ENCODE measurements at regions not wholly inside any gene's neighbourhood (a gene's known extent, or its start where the extent isn't known, plus 50 kb on each side); places are given as distances from the start of the nearest gene placed in this dataset.
"Not testable (repeated sequence)": the region's sequence is repeated elsewhere in the genome, so short reads cannot be mapped to it uniquely, and the experiment has no call there.

DNA sequence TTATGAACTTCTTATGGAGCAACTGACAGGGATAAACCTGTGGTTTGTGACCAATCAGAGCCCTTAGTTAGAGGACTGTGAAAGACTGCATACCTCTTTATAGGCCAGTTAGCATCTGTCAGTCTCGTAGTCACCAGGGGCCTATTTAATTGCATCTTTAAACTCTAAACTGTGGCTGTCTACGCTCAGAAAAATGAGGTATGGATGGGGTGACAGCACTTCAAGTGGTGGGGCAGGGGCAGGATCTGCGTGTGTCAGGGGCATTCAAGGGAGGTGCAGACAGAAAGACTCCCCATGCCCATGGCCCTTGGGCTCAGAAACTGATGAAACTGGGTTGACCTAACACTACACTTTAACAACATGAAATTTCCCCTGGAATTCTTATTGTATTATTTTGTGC, 132.6 kb upstream of the TBCA start:
- DNase-seq = no peak

DNA sequence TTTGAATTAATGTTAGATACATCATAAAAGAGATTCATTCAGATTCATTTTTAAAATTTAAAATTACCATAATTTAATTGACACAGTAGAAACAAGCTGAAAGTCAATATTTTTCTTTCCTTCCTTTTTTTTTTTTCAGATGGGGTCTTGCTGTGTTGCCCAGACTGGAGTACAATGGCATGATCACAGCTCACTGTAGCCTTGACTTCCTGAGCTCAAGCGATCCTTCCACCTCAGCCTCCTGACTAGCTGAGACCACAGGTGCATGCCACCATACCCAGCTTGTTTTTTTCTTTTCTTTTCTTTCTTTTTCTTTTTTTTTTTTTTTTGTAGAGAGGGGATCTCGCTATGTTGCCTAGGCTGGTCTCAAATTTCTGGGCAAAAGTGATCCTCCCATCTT, 131.6 kb upstream of the TBCA start:
- DNase-seq = no peak

DNA sequence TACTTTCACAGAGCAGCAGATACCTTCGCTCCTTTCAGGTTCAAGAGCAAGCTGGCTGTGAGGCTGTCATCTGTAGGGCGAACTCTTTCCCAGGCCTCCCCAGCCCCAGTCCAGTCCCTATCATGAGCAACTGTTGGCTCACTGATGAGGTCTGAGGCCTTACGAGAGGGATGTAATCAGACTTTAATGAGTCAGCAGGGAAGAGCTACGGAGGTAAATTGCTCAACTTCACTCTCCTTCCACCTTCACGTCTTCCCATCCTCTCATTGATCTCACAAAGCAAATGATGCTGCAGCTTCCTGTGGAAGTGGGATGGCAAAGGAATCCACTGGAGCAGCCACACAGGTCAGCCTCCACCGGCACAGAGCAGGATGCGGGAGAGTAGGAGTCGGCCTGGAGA, 130.7 kb upstream of the TBCA start:
- DNase-seq = no peak

DNA sequence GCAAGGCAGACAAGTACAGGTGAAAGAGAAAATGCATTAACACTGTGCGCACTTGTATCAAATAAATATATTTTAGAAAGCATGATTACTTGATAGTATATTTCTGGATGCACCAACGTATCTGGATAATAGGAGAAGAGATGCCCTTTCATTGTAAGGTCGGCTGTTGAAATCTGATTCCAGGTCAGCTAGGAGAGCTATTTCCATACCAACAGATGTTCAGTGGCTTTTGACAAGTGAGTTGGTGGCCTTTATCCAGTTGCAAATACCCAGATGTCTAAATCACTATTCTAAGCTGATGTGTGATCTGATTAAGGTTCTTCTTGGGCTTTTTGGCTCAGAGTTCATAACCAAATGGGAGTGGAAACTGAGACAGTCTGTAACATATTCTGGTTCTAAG, 128.2 kb upstream of the TBCA start:
- no peak for DNase-seq

DNA sequence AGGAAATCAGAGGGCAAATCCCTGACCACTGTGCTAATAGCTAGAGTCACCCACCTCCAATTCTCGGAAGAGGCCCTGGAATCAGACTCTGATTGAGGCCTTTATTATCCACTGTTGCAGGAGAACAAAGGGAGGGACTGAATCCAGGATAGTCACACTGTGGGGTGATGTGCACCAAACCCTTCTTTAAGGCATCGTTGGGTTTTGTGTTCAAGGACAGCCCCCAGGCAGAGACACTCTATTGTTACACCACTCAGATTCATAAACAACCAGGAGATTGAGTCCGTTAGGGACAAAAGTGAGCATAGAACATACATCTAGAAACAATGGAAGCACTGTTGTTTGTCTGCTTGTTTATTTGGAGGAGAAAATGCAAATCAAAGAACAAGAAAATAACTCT, 124.6 kb upstream of the TBCA start:
- no peak for DNase-seq

DNA sequence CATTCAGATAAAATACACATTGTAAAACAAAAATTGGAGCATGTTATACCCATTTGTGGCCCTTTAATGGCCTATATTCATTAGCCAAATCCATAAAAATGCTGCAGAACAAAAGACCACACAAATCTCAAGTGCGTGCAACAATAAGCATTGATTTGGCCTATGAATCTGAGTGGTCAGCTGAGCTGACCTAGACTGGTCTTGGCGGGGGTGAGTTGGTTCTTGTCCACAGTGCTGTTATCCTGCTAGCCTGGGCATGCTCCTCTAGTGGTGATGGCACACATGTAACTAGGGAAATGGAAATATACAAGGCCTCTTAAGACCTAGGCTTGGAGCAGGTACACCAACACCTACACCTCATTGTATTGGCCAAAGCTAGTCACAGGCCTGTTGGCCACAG, 122.2 kb upstream of the TBCA start:
- no peak for DNase-seq

DNA sequence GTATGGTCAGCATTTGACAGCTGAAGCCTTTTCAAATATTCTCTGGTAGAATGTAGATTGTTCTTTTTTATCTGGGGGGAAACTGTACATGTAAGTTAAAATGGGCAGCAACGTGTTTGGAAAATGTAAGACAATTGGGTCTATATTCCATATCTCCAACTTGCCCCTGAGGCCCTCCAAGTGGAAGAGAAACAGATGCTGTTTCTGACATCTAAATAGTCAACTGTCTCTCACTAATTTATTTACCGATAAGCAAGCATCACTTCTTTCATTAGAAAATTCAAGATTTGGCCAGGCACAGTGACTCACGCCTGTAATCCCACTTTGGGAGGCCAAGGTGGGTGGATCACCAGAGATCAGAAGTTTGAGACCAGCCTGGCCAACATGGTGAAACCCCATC, 120.2 kb upstream of the TBCA start:
- no peak for DNase-seq

DNA sequence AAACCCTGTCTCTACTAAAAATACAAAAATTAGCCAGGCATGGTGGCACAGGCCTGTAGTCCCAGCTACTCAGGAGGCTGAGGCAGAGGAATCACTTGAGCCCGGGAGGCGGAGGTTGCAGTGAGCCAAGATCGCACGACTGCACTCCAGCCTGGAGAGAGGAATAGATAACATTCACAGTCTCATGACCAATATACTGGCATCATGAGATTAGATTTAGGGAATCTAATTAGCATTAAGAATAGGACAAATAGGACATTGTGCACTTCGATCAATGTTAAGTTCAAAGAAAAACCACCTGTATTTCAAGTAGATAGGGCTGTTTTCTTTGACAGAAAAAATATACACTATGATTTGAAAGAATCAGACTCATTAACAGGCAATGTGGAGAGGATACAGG, 118.0 kb upstream of the TBCA start:
- not testable (repeated sequence) for DNase-seq

DNA sequence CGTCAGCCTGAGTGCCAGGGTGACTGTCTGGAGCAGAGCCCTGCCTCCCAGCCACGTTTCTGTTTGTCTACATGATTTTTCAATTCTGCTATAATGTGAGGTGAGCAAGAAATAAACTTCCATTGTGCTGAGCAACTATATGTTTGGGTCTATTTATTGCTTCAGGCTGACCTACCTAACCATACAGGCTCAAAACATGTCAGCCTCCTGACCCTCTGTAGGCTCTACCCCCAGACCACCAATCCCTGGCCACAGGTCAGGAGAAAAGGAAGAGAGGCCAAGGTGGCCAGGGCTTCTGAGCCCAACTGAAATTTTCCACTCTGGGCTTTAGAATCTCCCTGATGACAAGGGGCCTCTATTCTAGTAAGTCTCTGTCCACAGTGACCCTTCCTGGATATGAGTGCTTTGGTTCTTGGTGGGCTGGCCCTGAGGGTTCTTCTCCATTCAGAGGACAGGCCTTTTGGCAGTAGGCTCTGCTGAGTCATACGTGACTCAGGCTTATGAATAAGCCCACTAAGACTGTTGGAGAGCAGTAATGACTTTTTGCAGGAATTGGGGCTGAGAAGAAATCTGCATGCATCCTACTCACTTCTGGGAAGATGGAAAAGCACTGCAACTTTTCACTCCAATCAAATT, 117.2 kb upstream of the TBCA start:
- DNase-seq = no peak

DNA sequence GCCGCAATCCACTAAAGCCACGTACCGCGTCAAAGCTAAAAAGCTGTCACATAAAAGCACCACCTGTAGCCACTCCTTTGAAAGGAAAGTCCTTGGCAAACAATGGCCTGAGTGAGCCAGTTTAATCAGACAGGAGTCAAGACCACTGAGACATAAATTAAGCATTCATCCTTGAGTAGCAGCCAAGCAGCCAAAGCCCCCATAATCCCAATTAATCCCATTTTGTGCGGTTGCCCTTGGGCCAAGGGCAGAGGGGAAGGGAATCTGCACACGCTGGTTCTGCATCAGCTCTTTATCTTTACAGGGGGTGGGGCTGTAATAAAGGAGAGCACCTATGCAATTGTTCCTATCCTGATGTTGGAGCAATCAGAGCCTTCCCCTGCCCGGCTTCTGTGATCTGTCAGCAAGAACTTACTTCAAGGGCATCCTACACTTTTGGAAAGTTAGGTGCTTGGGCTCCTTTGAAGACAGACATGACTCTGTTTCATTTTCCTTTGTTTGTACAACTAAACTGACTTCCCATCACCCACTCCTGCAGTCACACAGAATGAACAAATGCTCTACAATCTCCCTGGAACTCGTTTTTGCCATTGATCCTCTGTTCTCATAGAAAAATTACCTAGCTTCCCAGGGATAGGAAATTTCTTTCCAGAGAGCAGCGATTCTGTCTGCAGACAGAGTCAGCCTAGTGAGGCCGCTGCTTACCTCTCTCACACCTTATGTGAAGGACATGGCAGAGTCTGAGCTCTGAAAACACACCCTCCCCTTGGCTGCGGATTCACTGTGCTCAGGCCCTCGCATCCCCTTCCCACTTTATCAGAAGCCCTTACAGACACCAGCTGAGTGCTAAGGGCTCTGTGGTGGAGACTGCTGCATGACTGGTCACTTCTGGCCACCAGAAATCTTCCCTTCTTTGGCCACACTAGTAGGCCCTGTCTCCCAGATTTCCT, 116.2 kb upstream of the TBCA start:
- no peak for DNase-seq

DNA sequence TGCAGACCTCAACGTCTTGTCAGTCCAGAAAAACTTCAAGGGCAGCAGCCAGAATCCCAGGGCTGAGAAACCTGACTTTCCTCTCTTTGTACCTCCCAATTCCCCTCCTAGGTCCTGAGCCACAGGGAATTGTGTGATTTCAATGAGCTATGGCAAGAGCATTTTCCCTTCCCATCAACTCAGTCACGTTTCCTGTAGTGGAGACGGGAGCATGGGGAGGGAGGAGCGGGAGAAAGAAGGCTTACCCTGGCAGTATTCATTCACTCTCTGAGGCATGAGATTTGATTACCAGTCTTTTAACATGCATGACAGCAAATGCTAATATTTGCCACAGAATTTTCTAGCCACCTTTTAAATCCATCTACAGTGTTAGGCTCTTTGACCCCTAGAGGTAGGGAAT, 109.4 kb upstream of the TBCA start:
- no peak for DNase-seq

DNA sequence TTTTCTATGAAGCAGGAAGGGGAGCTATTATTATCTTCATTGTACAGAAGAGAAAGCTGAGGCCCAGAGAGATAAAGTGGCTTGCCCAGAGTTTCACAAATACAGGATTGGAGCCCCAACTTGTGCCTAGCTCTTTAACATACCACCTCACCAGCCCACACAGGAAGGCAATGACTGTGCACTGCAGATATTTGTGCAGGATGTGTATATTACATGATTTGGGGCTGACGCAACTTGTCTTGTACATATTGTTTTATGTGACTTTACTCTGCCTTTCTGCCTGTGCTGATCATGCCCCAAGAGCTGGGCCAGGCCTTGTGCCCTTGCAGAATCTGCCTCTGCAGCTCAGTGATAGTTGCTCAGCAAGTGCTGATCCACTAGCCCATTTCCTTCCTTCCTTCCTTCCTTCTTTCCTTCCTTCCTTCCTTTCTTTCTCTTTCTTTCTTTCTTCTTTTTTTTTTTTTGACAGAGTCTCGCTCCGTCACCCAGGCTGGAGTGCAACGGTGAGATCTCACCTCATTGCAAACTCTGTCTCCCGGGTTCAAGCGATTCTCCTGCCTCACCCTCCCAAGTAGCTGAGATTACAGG, 106.6 kb upstream of the TBCA start:
- DNase-seq = no peak

DNA sequence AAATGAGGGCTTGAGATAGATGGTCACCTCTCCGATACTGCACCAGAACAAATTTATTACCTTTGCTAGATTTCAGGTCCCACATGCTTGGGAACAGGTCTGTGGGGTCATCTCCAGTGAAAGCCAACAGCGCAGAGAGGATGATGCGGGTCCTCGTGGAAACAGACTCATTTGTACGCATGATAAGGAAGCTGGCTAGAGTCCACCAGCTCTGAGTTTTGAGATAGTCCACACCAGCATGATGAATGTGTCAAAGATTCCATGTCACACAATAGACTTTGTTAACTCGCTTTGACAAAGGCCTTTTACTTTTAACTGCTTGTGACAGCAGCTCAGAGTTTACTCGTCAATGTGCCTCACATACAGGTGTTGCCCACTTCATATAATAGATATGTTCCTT, 105.4 kb upstream of the TBCA start:
- no peak for DNase-seq

DNA sequence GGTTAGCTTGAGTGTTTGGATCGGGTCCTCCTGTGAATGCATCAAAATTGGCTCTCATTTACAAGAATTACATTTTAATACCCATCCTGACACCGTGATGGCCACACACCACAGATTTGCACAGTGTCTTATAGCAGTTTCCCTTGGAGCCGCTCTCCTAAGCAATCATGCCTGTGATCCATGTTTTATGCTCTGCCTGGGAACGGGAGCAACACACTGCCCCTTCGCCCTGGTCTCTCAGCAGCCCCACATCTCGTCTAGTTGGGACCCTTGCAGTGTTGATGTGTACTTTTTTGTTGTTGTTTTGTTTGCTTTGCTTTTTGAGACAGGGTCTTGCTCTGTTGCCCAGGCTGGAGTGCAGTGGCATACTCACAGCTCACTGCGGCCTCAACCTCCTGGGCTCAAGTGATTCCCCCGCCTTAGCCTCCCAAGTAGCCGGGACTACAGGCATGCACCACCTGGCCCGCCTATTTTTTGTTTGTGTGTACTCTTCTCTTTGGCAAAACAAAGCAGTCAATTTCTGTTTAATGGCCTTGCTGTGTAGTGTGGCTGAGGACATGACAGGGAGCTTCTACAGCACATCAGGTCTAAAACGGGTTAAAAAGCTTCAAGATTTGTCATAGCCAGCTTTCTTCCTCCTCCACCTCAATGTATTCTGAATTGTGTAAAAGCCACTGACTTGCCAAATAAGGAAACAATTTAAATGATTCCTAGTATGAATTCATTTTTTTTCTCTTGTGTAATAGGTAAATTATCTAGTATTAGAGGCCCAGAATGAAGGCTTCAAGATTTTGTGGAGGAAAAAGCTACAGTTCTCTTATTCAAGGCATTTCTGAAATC, 101.6 kb upstream of the TBCA start:
- no peak for DNase-seq

DNA sequence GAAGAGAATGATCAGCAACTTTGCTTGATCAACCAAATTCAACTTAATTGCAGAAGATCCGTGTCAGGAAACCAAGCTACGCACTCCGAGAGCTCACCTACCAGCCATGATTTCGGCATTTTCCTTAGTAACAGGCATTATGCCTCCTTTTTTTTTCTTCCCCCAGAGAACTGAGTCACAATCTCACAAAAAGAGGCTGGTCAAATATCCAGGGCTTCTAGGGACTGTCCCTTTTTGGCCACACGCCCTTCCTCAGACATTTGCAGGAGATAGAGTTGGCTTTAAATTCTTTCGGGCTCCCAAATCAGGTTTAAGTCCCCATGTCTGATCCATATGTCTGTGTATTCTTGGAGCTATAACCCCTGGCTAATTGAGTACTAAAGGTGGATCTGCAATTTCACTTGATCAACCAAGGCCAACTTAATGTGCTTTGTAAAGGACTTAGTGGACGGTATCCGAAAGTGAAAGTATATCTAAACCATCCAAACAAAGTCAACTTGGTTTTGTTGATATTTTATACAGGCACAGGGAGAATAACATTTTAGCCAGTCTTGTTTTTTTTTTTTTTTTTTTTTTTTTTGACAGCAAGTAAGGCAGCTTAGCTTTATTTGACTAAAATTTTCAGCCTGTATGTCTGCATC, 100.8 kb upstream of the TBCA start:
- no peak for DNase-seq

DNA sequence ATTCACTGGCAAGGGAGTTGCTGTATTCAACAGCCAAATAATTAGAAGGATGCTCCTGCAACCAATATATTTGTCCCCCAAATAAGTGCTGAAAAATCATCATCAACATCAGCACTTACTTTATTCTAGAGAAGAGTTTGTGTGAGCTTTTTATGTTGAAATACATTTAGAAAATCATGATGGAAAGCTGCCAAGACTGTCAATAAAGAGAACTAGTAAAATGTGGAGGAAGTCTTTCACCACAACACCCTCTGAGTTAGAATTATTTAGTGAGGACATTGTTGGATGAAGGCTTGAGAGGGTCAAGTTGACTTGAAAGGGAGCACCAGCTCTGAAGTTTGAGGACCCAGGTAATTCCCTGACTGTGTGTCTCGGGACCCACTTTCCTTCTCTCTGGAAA, 100.2 kb upstream of the TBCA start:
- DNase-seq = no peak

DNA sequence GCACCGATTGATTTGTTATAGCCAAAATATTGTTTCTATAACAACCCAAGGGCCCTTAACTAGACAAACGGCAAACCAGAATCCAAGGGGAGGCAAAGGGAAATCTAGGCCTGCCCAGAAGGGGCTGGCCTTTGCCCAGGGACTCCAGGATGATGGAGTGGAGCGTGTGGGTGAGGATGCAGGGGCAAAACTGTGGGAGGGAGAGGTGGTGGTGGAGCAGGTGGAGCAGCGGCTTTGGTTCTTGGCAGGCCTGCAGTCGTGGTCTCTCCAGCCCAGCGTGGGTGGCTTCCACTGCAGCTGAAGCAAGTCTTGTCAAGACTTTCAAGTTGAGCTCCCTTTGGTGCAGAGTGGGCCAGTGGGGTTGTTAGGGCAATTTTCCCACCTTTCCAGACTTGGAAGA, 98.6 kb upstream of the TBCA start:
- DNase-seq = no peak

DNA sequence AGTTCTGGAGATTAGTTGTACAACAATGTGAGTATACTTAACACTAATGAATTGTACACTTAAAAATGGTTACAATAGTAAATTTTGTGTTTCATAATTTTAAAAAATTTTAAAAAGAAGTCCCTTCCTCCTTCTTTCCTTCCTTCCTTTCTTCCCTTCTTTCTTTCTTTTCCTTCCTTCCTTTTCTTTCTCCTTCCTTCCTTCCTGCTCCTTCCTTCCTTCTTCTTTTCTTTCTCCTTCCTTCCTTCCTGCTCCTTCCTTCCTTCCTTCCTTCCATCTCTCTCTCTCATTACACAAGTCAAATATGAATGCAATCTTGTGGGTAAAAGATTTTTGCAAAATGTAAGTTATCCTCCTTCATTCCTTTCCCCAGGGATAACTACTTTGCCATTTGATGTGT, 97.1 kb upstream of the TBCA start:
- no peak for DNase-seq

DNA sequence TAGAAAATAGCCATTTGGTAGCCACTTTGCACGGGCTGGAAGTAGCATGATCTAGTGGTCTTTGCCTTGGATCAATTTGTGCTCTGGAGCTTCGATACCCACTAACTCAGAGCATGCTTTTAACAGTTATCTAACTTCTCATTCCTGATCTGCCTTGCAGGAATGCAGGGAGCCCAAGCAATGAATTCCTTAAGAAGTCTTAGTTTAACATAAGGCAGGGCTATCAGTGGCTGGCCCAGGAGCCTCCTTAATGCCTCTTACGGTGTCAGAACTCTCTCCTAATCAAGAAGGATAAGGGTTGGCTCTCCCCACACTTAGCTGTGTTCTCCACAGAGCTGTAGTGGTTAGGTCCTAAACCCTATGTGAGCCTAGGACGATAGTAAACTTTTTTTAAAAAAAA, 95.8 kb upstream of the TBCA start:
- no peak for DNase-seq

DNA sequence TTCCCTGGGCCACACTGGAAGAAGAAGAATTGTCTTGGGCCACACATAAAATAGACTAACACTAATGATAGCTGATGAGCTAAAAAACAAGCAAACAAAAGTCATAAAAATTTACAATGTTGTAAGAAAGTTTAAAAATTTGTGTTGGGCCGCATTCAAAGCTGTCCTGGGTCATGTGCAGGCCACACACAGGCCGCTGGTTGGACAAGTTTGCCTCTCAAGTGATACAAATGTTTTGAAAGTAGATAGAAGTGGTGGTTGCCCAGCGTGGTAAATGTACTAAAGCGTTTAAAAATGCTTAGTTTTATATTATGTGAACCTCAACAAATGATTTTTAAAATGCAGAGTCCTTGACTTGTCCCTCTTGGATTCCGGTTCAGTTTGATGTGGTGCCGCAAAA, 94.9 kb upstream of the TBCA start:
- no peak for DNase-seq

DNA sequence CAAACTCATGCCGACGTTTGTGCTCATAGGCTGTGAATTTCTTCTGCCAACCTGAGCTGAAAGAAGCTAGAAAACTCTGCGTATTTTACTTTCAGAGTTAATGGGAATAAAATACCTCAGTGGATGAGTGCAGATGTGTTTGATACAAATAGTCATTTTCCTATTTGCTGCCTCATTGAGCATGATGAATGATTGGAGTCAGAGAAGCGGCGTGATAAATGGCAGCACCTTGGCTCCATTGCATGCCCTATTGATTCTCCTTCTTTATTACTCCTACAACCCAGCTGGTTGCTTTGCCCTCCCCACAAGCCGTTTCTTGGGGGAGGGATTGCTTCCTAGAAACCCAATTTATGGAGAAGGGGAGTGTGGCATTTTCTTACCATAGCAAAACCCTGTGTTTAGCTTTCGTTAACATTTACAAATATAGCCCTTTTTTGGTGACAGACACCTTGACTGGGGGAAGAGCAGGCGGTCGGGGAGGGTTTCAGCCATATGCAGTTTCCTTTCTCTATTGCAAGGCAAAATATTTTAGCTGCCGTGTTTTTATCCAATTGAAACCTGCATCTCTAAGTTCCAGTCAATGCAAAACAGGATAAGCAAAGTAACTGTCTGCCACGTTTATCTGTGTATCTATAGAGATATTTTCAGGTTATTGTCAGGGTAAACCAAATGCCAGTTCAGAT, 93.1 kb upstream of the TBCA start:
- DNase-seq = no peak

DNA sequence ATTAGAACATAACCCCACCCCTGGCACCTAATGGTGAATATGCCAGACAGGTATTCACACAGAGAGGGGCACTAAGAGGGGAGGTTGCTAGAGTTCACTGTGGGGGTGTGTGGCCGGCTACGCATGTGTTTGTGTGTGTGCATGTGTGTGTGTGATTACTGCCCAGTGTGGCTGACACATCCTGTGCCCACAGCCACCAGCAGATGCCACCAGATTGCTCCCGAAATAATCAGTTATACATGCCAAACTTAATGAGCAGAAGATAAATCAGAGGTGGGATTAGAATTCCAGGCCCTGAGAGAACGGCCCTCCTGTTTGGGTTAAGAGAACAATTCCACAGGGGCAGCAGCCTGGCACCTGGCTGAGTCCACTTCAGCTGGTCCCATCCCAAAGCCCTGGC, 91.8 kb upstream of the TBCA start:
- DNase-seq = no peak

Measured in stimulated activated naive CD4-positive, alpha-beta T cell (primary cell).